ENCODE measurements at regions not wholly inside any gene's neighbourhood (a gene's known extent, or its start where the extent isn't known, plus 50 kb on each side); places are given as distances from the start of the nearest gene placed in this dataset.

GRCh38 chr1:229001467-229002011 is 266.3 kb downstream of the RHOU start:
- H3K36me3 ChIP-seq (replicated peaks in 1 of 2; ENCODE audit: control insufficient read depth in 1 of 2, insufficient read depth in 2 of 2, low read length in 2 of 2): no peaks in the 10 kb centered on the region
- no peak for FAIRE-seq
- ChIA-PET POLR2A (no interaction called here), CTCF (ENCODE audit: low intra/inter-chr PET ratio, low total read pairs) (no interaction called here)
- intact Hi-C loops (cut with micrococcal nuclease; ENCODE audit: unreplicated experiment): no loop called here
- H3K79me2 ChIP-seq (ENCODE audit: insufficient read depth, low read length): no peaks in the 10 kb centered on the region
- H3K4me2 ChIP-seq (ENCODE audit: low read depth, low read length): no peak overlapping the region
- no peak overlapping the region for H3K27ac ChIP-seq (ENCODE audit: extremely low read length, insufficient read depth, low read length)
- H3K4me1 ChIP-seq (ENCODE audit: insufficient read depth, low read length): peaks cover 88% of the 10 kb centered on the region
- no peak overlapping the region for H3K9ac ChIP-seq (ENCODE audit: insufficient read depth, low read depth, low read length)
- no peak overlapping the region for H3K4me3 ChIP-seq (replicated peaks in 1 of 3; ENCODE audit: insufficient read depth in 1 of 3, low read depth in 2 of 3, low read length in 3 of 3)
- WGBS (ENCODE audit: low lambda C conversion rate): 81% methylated on average over 1 of the region's 1 CpG
- in situ Hi-C loops (cut with HindIII; ENCODE audit: extremely low pct_ligation_motif_present, low pct_unique_long_range_greater_than_20kb): no loop called here
- no TSS peak for BruUV-seq (replicated peaks)
- no peaks in the 10 kb centered on the region for H4K20me1 ChIP-seq (ENCODE audit: insufficient read depth, low read length)
- H3K9me3 ChIP-seq (ENCODE audit: low read length): no peaks in the 10 kb centered on the region
- ATAC-seq: no peak
- DNase-seq (ENCODE audit: low spot score): no peak
- H2AFZ ChIP-seq (ENCODE audit: low read length): no peak overlapping the region
- no peaks in the 10 kb centered on the region for H3K27me3 ChIP-seq (ENCODE audit: control insufficient read depth in 1 of 2, insufficient read depth in 2 of 2, low read length in 2 of 2)
- TF ChIP-seq PRDM4 (CRISPR knock-in tag; IDR thresholded peaks at IDR 0.05; ENCODE audit: borderline replicate concordance) (no peak), ZNF318 (CRISPR knock-in tag; IDR thresholded peaks at IDR 0.05) (no peak), ZNF121 (CRISPR knock-in tag; IDR thresholded peaks at IDR 0.05) (no peak), RAD51 (IDR thresholded peaks at IDR 0.05; ENCODE audit: borderline replicate concordance) (no peak), ZNF3 (CRISPR knock-in tag; IDR thresholded peaks at IDR 0.05) (no peak), HIC2 (CRISPR knock-in tag; IDR thresholded peaks at IDR 0.05; ENCODE audit: low read depth) (no peak), NFKBIZ (CRISPR knock-in tag; IDR thresholded peaks at IDR 0.05) (no peak), ZNF44 (CRISPR knock-in tag; IDR thresholded peaks at IDR 0.05) (no peak), ZNF576 (CRISPR knock-in tag; IDR thresholded peaks at IDR 0.05) (no peak), SNAI1 (CRISPR knock-in tag; IDR thresholded peaks at IDR 0.05; ENCODE audit: borderline replicate concordance) (no peak), ZNF607 (CRISPR knock-in tag; IDR thresholded peaks at IDR 0.05; ENCODE audit: borderline replicate concordance) (no peak), ZNF30 (CRISPR knock-in tag; IDR thresholded peaks at IDR 0.05) (no peak)

Data from HepG2 (cell line).